ENCODE measurements at regions not wholly inside any gene's neighbourhood (a gene's known extent, or its start where the extent isn't known, plus 50 kb on each side); places are given as distances from the start of the nearest gene placed in this dataset.

GRCh38 chr9:22588918-22589317 is 142.3 kb downstream of the DMRTA1 start:
- H3K36me3 ChIP-seq (ENCODE audit: insufficient read depth, low read length): no peaks in the 10 kb centered on the region
- H3K4me3 ChIP-seq (ENCODE audit: low read depth, low read length, poor library complexity, severe bottlenecking): no peak overlapping the region
- no peaks in the 10 kb centered on the region for H3K79me2 ChIP-seq (ENCODE audit: insufficient read depth, low read depth, low read length)
- no peak for DNase-seq (ENCODE audit: low spot score)
- no peaks in the 10 kb centered on the region for H3K9me2 ChIP-seq (ENCODE audit: insufficient read depth, low read length)
- no peak overlapping the region for H2AFZ ChIP-seq (ENCODE audit: low read length)
- no peaks in the 10 kb centered on the region for H3K9me3 ChIP-seq (ENCODE audit: low read length)
- ChIA-PET POLR2A (no interaction called here), CTCF (ENCODE audit: unreplicated experiment) (no interaction called here)
- no peak overlapping the region for H3K4me2 ChIP-seq (ENCODE audit: low read length)
- H4K20me1 ChIP-seq (ENCODE audit: insufficient read depth, low read length): no peaks in the 10 kb centered on the region
- BruUV-seq (replicated peaks): no TSS peak
- intact Hi-C loops (cut with micrococcal nuclease; ENCODE audit: unreplicated experiment): no loop called here
- no peak overlapping the region for H3K27ac ChIP-seq (ENCODE audit: low read depth, low read length, poor library complexity, severe bottlenecking)
- no peaks in the 10 kb centered on the region for H3K4me1 ChIP-seq (ENCODE audit: insufficient read depth, low read length, poor library complexity, severe bottlenecking)
- TF ChIP-seq EZH2phosphoT487 (IDR thresholded peaks at IDR 0.05; ENCODE audit: borderline replicate concordance, low read depth, low read length) (no peak), CTCF (conservative IDR thresholded peaks at IDR 0.05; ENCODE audit: low read length) (no peak)

GRCh38 chr9:22590336-22591033 is 143.9 kb downstream of the DMRTA1 start:
- intact Hi-C loops (cut with micrococcal nuclease; ENCODE audit: unreplicated experiment): no loop called here
- Histone ChIP-seq H4K20me1 (ENCODE audit: insufficient read depth, low read length) (no peaks in the 10 kb centered on the region), H3K79me2 (ENCODE audit: insufficient read depth, low read depth, low read length) (no peaks in the 10 kb centered on the region), H2AFZ (ENCODE audit: low read length) (no peak overlapping the region), H3K27ac (ENCODE audit: low read depth, low read length, poor library complexity, severe bottlenecking) (no peak overlapping the region), H3K4me2 (ENCODE audit: low read length) (no peak overlapping the region), H3K4me3 (ENCODE audit: low read depth, low read length, poor library complexity, severe bottlenecking) (no peak overlapping the region), H3K9me2 (ENCODE audit: insufficient read depth, low read length) (no peaks in the 10 kb centered on the region), H3K36me3 (ENCODE audit: insufficient read depth, low read length) (no peaks in the 10 kb centered on the region), H3K9me3 (ENCODE audit: low read length) (no peaks in the 10 kb centered on the region), H3K4me1 (ENCODE audit: insufficient read depth, low read length, poor library complexity, severe bottlenecking) (no peaks in the 10 kb centered on the region)
- no peak for DNase-seq (ENCODE audit: low spot score)
- BruUV-seq (replicated peaks): no TSS peak
- POLR2A ChIA-PET: no interaction called here
- TF ChIP-seq EZH2phosphoT487 (IDR thresholded peaks at IDR 0.05; ENCODE audit: borderline replicate concordance, low read depth, low read length): no peak
- no peak for TF ChIP-seq CTCF (conservative IDR thresholded peaks at IDR 0.05; ENCODE audit: low read length)
- CTCF ChIA-PET (ENCODE audit: unreplicated experiment): no interaction called here

- POLR2A ChIA-PET: interaction anchor here (0.6 kb wide), 1 partner anchor 12 kb away, joined by 3 read pairs; no protein-coding TSS in a partner anchor
- no peak overlapping the region for H2AFZ ChIP-seq (ENCODE audit: low read length)
These were observed 149.2 kb downstream of the DMRTA1 start for GRCh38 chr9:22595805-22596204.

More at GRCh38 chr9:22595805-22596204, 149.2 kb downstream of the DMRTA1 start:
- intact Hi-C loops (cut with micrococcal nuclease; ENCODE audit: unreplicated experiment): no loop called here
- H4K20me1 ChIP-seq (ENCODE audit: insufficient read depth, low read length): no peaks in the 10 kb centered on the region
- no peaks in the 10 kb centered on the region for H3K9me3 ChIP-seq (ENCODE audit: low read length)
- no peaks in the 10 kb centered on the region for H3K36me3 ChIP-seq (ENCODE audit: insufficient read depth, low read length)
- H3K4me1 ChIP-seq (ENCODE audit: insufficient read depth, low read length, poor library complexity, severe bottlenecking): no peaks in the 10 kb centered on the region
- BruUV-seq (replicated peaks): no TSS peak
- no peak for TF ChIP-seq CTCF (conservative IDR thresholded peaks at IDR 0.05; ENCODE audit: low read length)
- no peak for TF ChIP-seq EZH2phosphoT487 (IDR thresholded peaks at IDR 0.05; ENCODE audit: borderline replicate concordance, low read depth, low read length)
- no peaks in the 10 kb centered on the region for H3K9me2 ChIP-seq (ENCODE audit: insufficient read depth, low read length)
- H3K27ac ChIP-seq (ENCODE audit: low read depth, low read length, poor library complexity, severe bottlenecking): no peak overlapping the region
- H3K4me2 ChIP-seq (ENCODE audit: low read length): no peak overlapping the region
- H3K4me3 ChIP-seq (ENCODE audit: low read depth, low read length, poor library complexity, severe bottlenecking): no peak overlapping the region
- DNase-seq (ENCODE audit: low spot score): no peak
- H3K79me2 ChIP-seq (ENCODE audit: insufficient read depth, low read depth, low read length): no peaks in the 10 kb centered on the region
- CTCF ChIA-PET (ENCODE audit: unreplicated experiment): no interaction called here

Measured in OCI-LY7 (cell line).